ENCODE measurements at regions not wholly inside any gene's neighbourhood (a gene's known extent, or its start where the extent isn't known, plus 50 kb on each side); places are given as distances from the start of the nearest gene placed in this dataset.

DNA sequence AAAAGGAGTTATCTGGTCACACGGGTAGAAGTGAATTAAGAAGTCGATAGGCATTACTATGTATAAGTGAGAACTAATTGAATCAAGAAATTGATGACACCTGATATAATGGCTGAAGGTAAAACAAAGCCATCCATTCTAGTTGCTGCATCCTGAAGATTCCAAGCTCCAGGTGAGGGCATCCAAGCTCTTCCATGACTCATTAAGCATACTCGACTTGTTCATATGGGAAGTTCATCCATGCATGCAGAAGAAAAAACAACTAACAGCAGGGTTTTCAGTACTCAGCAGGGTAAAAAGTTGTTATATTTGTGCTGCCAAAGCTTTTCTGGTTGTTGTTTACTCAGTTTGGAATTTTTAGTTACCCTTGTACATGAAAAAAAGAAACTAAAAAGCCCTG is 508.0 kb upstream of the CXorf51A start:
- Histone ChIP-seq H3K79me2 (no peaks in the 10 kb centered on the region), H3K9me2 (replicated peaks; ENCODE audit: insufficient read depth) (no peaks in the 10 kb centered on the region), H3K9me3 (ENCODE audit: low read depth) (no peaks in the 10 kb centered on the region), H2AFZ (no peak overlapping the region), H3K36me3 (replicated peaks; ENCODE audit: insufficient read depth, low read depth) (no peaks in the 10 kb centered on the region), H3K4me1 (ENCODE audit: insufficient read depth) (no peaks in the 10 kb centered on the region), H3K27me3 (no peaks in the 10 kb centered on the region), H3K4me2 (no peak overlapping the region), H3K27ac (no peak overlapping the region), H3K4me3 (no peak overlapping the region), H4K20me1 (ENCODE audit: insufficient read depth, poor library complexity, severe bottlenecking) (no peaks in the 10 kb centered on the region)
- WGBS (ENCODE audit: low lambda C conversion rate, missing lambda C conversion rate) = 78% methylated on average over 3 of the region's 3 CpGs
- DNase-seq (ENCODE audit: low spot score) = no peak
- TF ChIP-seq EZH2phosphoT487 (IDR thresholded peaks at IDR 0.05; ENCODE audit: low read depth, severe bottlenecking, unreplicated experiment) = no peak
- TF ChIP-seq EZH2 (IDR thresholded peaks at IDR 0.05; ENCODE audit: borderline replicate concordance) = no peak
- TF ChIP-seq CTCF (IDR thresholded peaks at IDR 0.05; ENCODE audit: poor library complexity) = no peak

DNA sequence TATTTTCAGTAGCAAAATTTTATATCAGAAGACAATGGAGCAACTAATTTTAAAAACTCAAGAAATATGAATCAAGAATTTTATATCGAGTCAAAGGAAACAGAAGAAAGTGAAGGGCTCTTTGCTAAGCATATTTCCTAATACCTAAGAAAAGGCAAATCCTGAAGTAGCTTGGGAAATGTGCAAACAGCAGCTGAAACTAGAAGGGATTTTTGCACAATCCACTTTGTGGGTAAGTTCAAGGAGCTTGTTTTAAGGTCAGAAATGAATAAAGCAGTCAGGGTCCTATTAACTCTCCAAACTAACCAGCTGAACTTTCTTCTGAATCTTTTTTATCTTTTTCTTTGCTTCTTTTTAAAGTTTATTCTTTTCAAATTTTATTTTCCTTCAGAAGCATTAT is 500.9 kb upstream of the CXorf51A start:
- no peaks in the 10 kb centered on the region for H3K9me2 ChIP-seq (replicated peaks; ENCODE audit: insufficient read depth)
- 75% methylated on average over 1 of the region's 1 CpG for WGBS (ENCODE audit: low lambda C conversion rate, missing lambda C conversion rate)
- TF ChIP-seq CTCF (IDR thresholded peaks at IDR 0.05; ENCODE audit: poor library complexity) = no peak
- TF ChIP-seq EZH2phosphoT487 (IDR thresholded peaks at IDR 0.05; ENCODE audit: low read depth, severe bottlenecking, unreplicated experiment) = no peak
- no peak for TF ChIP-seq EZH2 (IDR thresholded peaks at IDR 0.05; ENCODE audit: borderline replicate concordance)
- no peaks in the 10 kb centered on the region for H3K9me3 ChIP-seq (ENCODE audit: low read depth)
- H3K36me3 ChIP-seq (replicated peaks; ENCODE audit: insufficient read depth, low read depth) = no peaks in the 10 kb centered on the region
- H3K4me2 ChIP-seq = no peak overlapping the region
- DNase-seq (ENCODE audit: low spot score) = no peak
- H3K27ac ChIP-seq = no peak overlapping the region
- no peaks in the 10 kb centered on the region for H4K20me1 ChIP-seq (ENCODE audit: insufficient read depth, poor library complexity, severe bottlenecking)
- no peaks in the 10 kb centered on the region for H3K27me3 ChIP-seq
- no peak overlapping the region for H3K4me3 ChIP-seq
- no peaks in the 10 kb centered on the region for H3K4me1 ChIP-seq (ENCODE audit: insufficient read depth)
- no peak overlapping the region for H2AFZ ChIP-seq
- H3K79me2 ChIP-seq = no peaks in the 10 kb centered on the region

All from hepatocyte (in vitro differentiated cells).